ENCODE measurements at regions not wholly inside any gene's neighbourhood (a gene's known extent, or its start where the extent isn't known, plus 50 kb on each side); places are given as distances from the start of the nearest gene placed in this dataset.

- no peak for TF ChIP-seq CTCF (IDR thresholded peaks at IDR 0.05; ENCODE audit: unreplicated experiment)
- H3K4me3 Mint-ChIP-seq (ENCODE audit: low read depth, unreplicated experiment) = no peak overlapping the region
- H3K4me1 Mint-ChIP-seq (ENCODE audit: low read depth, unreplicated experiment) = no peaks in the 10 kb centered on the region
- CTCF ChIA-PET = no interaction called here
- DNase-seq = no peak
- no peak overlapping the region for H3K27ac Mint-ChIP-seq (ENCODE audit: unreplicated experiment)
- H3K27me3 Mint-ChIP-seq (ENCODE audit: unreplicated experiment) = no peaks in the 10 kb centered on the region
- H3K36me3 Mint-ChIP-seq (ENCODE audit: insufficient read depth, unreplicated experiment) = no peaks in the 10 kb centered on the region
- intact Hi-C loops (cut with micrococcal nuclease; ENCODE audit: unreplicated experiment) = no loop called here
- BruUV-seq (replicated peaks) = no TSS peak
- peaks cover 9% of the 10 kb centered on the region for H3K9me3 Mint-ChIP-seq (ENCODE audit: low read depth, unreplicated experiment)
These were observed 127.8 kb downstream of the CRLF2 start for GRCh38 chrX:1084689-1085088.

GRCh38 chrX:1076871-1077651 is 135.4 kb downstream of the CRLF2 start:
- H3K27me3 Mint-ChIP-seq (ENCODE audit: unreplicated experiment) = no peaks in the 10 kb centered on the region
- H3K4me3 Mint-ChIP-seq (ENCODE audit: low read depth, unreplicated experiment) = no peak overlapping the region
- CTCF ChIA-PET = no interaction called here
- H3K36me3 Mint-ChIP-seq (ENCODE audit: insufficient read depth, unreplicated experiment) = peaks cover 10% of the 10 kb centered on the region
- intact Hi-C loops (cut with micrococcal nuclease; ENCODE audit: unreplicated experiment) = no loop called here
- no peak for TF ChIP-seq CTCF (IDR thresholded peaks at IDR 0.05; ENCODE audit: unreplicated experiment)
- no peak overlapping the region for H3K27ac Mint-ChIP-seq (ENCODE audit: unreplicated experiment)
- no peaks in the 10 kb centered on the region for H3K4me1 Mint-ChIP-seq (ENCODE audit: low read depth, unreplicated experiment)
- BruUV-seq (replicated peaks) = no TSS peak
- no peak for DNase-seq
- peaks cover 6% of the 10 kb centered on the region for H3K9me3 Mint-ChIP-seq (ENCODE audit: low read depth, unreplicated experiment)

GRCh38 chrX:1075741-1076140 is 136.7 kb downstream of the CRLF2 start:
- Mint-ChIP-seq H3K27ac (ENCODE audit: unreplicated experiment) (no peak overlapping the region), H3K27me3 (ENCODE audit: unreplicated experiment) (no peaks in the 10 kb centered on the region), H3K36me3 (ENCODE audit: insufficient read depth, unreplicated experiment) (peaks cover 10% of the 10 kb centered on the region), H3K9me3 (ENCODE audit: low read depth, unreplicated experiment) (peaks cover 6% of the 10 kb centered on the region), H3K4me3 (ENCODE audit: low read depth, unreplicated experiment) (no peak overlapping the region), H3K4me1 (ENCODE audit: low read depth, unreplicated experiment) (no peaks in the 10 kb centered on the region)
- no peak for DNase-seq
- intact Hi-C loops (cut with micrococcal nuclease; ENCODE audit: unreplicated experiment) = no loop called here
- no TSS peak for BruUV-seq (replicated peaks)
- TF ChIP-seq CTCF (IDR thresholded peaks at IDR 0.05; ENCODE audit: unreplicated experiment) = no peak
- CTCF ChIA-PET = no interaction called here

GRCh38 chrX:1075156-1075555 is 137.3 kb downstream of the CRLF2 start:
- DNase-seq = no peak
- no peak overlapping the region for H3K4me3 Mint-ChIP-seq (ENCODE audit: low read depth, unreplicated experiment)
- CTCF ChIA-PET = no interaction called here
- no peak overlapping the region for H3K27ac Mint-ChIP-seq (ENCODE audit: unreplicated experiment)
- H3K36me3 Mint-ChIP-seq (ENCODE audit: insufficient read depth, unreplicated experiment) = peaks cover 10% of the 10 kb centered on the region
- BruUV-seq (replicated peaks) = no TSS peak
- H3K4me1 Mint-ChIP-seq (ENCODE audit: low read depth, unreplicated experiment) = no peaks in the 10 kb centered on the region
- H3K27me3 Mint-ChIP-seq (ENCODE audit: unreplicated experiment) = no peaks in the 10 kb centered on the region
- H3K9me3 Mint-ChIP-seq (ENCODE audit: low read depth, unreplicated experiment) = peaks cover 6% of the 10 kb centered on the region
- intact Hi-C loops (cut with micrococcal nuclease; ENCODE audit: unreplicated experiment) = no loop called here
- TF ChIP-seq CTCF (IDR thresholded peaks at IDR 0.05; ENCODE audit: unreplicated experiment) = no peak
